GM11168 (cell line): ENCODE measurements at regions not wholly inside any gene's neighbourhood (a gene's known extent, or its start where the extent isn't known, plus 50 kb on each side); places are given as distances from the start of the nearest gene placed in this dataset.

Experiments
- in situ Hi-C: fragments of 300-500 bp; cut with MboI; formaldehyde crosslinking; loops from one replicate; pipeline ENCODE4 v1.12.0; 2022; ENCODE audit warnings: low sequenced_read_pairs; ENCODE audit not compliant: unreplicated experiment

GRCh38 chr5:171599411-171599810 lies 180.0 kb downstream of the FGF18 start:
- in situ Hi-C loops: no loop called here

GRCh38 chr5:171599957-171600612 lies 180.6 kb downstream of the FGF18 start:
- in situ Hi-C loops: no loop called here

GRCh38 chr5:171600741-171601265 lies 181.4 kb downstream of the FGF18 start:
- in situ Hi-C loops: no loop called here

- in situ Hi-C loops: no loop called here
These were observed 181.9 kb downstream of the FGF18 start for GRCh38 chr5:171601266-171601881.

- in situ Hi-C loops: no loop called here
These were observed 182.0 kb upstream of the SMIM23 start for GRCh38 chr5:171603591-171603990.

GRCh38 chr5:171604195-171604594 lies 181.4 kb upstream of the SMIM23 start:
- in situ Hi-C loops: no loop called here

- in situ Hi-C loops: no loop called here
These were observed 179.1 kb upstream of the SMIM23 start for GRCh38 chr5:171606414-171607024.

- in situ Hi-C loops: no loop called here
These were observed 177.8 kb upstream of the SMIM23 start for GRCh38 chr5:171607863-171608262.

- in situ Hi-C loops: no loop called here
These were observed 175.7 kb upstream of the SMIM23 start for GRCh38 chr5:171609806-171610452.

GRCh38 chr5:171610686-171611085 lies 174.9 kb upstream of the SMIM23 start:
- in situ Hi-C loops: no loop called here

- in situ Hi-C loops: no loop called here
These were observed 172.9 kb upstream of the SMIM23 start for GRCh38 chr5:171612749-171613148.

- in situ Hi-C loops: no loop called here
These were observed 171.1 kb upstream of the SMIM23 start for GRCh38 chr5:171614511-171614910.

GRCh38 chr5:171614971-171615653 lies 170.5 kb upstream of the SMIM23 start:
- in situ Hi-C loops: no loop called here

- in situ Hi-C loops: no loop called here
These were observed 169.6 kb upstream of the SMIM23 start for GRCh38 chr5:171615705-171616640.

- in situ Hi-C loops: no loop called here
These were observed 168.4 kb upstream of the SMIM23 start for GRCh38 chr5:171617266-171617665.

GRCh38 chr5:171617817-171618591 lies 167.6 kb upstream of the SMIM23 start:
- in situ Hi-C loops: no loop called here

- in situ Hi-C loops: no loop called here
These were observed 166.4 kb upstream of the SMIM23 start for GRCh38 chr5:171619196-171619595.

- in situ Hi-C loops: loop anchor here (10.0 kb wide), 1 partner anchor 415 kb away; no protein-coding TSS in a partner anchor
These were observed 165.9 kb upstream of the SMIM23 start for GRCh38 chr5:171619744-171620143.
